ENCODE measurements at regions not wholly inside any gene's neighbourhood (a gene's known extent, or its start where the extent isn't known, plus 50 kb on each side); places are given as distances from the start of the nearest gene placed in this dataset.

GRCh38 chr1:193931356-193931755 is 744.9 kb upstream of the B3GALT2 start:
- no peak overlapping the region for H3K4me3 ChIP-seq
- FAIRE-seq = no peak
- 29% methylated on average over 8 of the region's 8 CpGs for WGBS (ENCODE audit: insufficient coverage, insufficient replicate concordance, low lambda C conversion rate, missing lambda C conversion rate)
- no peaks in the 10 kb centered on the region for H4K20me1 ChIP-seq (ENCODE audit: control insufficient read depth, insufficient read depth)
- ChIA-PET SMC1A (ENCODE audit: uncharacterized antibody, unreplicated experiment) (no interaction called here), RAD21 (ENCODE audit: unreplicated experiment) (no interaction called here), POLR2A (no interaction called here), CTCF (no interaction called here)
- H3K79me2 ChIP-seq (ENCODE audit: control insufficient read depth, insufficient read depth, low read length) = no peaks in the 10 kb centered on the region
- H3K4me2 ChIP-seq (ENCODE audit: control insufficient read depth, insufficient read depth) = no peak overlapping the region
- in situ Hi-C loops (cut with MboI) (no loop called here), intact Hi-C loops (cut with micrococcal nuclease; ENCODE audit: unreplicated experiment) (no loop called here)
- no peaks in the 10 kb centered on the region for H3K36me3 ChIP-seq (ENCODE audit: control insufficient read depth in 2 of 2, insufficient read depth in 2 of 2, low read length in 1 of 2)
- H3K9ac ChIP-seq (ENCODE audit: control insufficient read depth, insufficient read depth, low read length) = no peak overlapping the region
- DNase-seq (ENCODE audit: low read depth, low spot score) = no peak
- no peaks in the 10 kb centered on the region for H3K4me1 ChIP-seq (ENCODE audit: control insufficient read depth, insufficient read depth, low read length)
- H3K9me3 ChIP-seq (replicated peaks; ENCODE audit: control insufficient read depth, insufficient read depth, low read length) = no peaks in the 10 kb centered on the region
- no peak overlapping the region for H2AFZ ChIP-seq (ENCODE audit: control insufficient read depth, low read depth, low read length)
- H3K27ac ChIP-seq (ENCODE audit: control insufficient read depth, insufficient read depth) = no peak overlapping the region
- BruUV-seq (replicated peaks) = no TSS peak
- no peaks in the 10 kb centered on the region for H3K27me3 ChIP-seq (replicated peaks in 1 of 2; ENCODE audit: control insufficient read depth in 2 of 2, insufficient read depth in 2 of 2, low read length in 1 of 2)
- no peak for ATAC-seq
- no peak for TF ChIP-seq NFXL1 (IDR thresholded peaks at IDR 0.05; ENCODE audit: borderline replicate concordance)
- TF ChIP-seq PRDM15 (CRISPR knock-in tag; IDR thresholded peaks at IDR 0.05) = no peak
- TF ChIP-seq RB1 (IDR thresholded peaks at IDR 0.05; ENCODE audit: borderline replicate concordance) = no peak
- TF ChIP-seq CEBPB (IDR thresholded peaks at IDR 0.05; ENCODE audit: borderline replicate concordance in 1 of 2, low read depth in 2 of 2, low read length in 2 of 2) = no peak
- TF ChIP-seq MEF2A (IDR thresholded peaks at IDR 0.05; ENCODE audit: insufficient read depth, low read depth, low read length) = no peak
- TF ChIP-seq RCOR1 (conservative IDR thresholded peaks at IDR 0.05; ENCODE audit: low read depth, low read length) = no peak
- no peak for TF ChIP-seq HSF1 (IDR thresholded peaks at IDR 0.05; ENCODE audit: low read depth, low read length)
- no peak for TF ChIP-seq HDAC6 (IDR thresholded peaks at IDR 0.05; ENCODE audit: unreplicated experiment)
- TF ChIP-seq NR2C1 (IDR thresholded peaks at IDR 0.05) = no peak
- TF ChIP-seq SREBF1 (IDR thresholded peaks at IDR 0.05; ENCODE audit: low read length) = no peak
- no peak for TF ChIP-seq ZBTB11 (CRISPR knock-in tag; IDR thresholded peaks at IDR 0.05)
- no peak for TF ChIP-seq SPI1 (IDR thresholded peaks at IDR 0.05; ENCODE audit: borderline replicate concordance, insufficient read depth, low read depth, low read length)
- no peak for TF ChIP-seq CBX5 (IDR thresholded peaks at IDR 0.05; ENCODE audit: low read depth)
- TF ChIP-seq SMAD1 (IDR thresholded peaks at IDR 0.05; ENCODE audit: low read depth, partially characterized antibody) = no peak
- TF ChIP-seq YBX1 (IDR thresholded peaks at IDR 0.05) = no peak
- TF ChIP-seq ZNF274 (IDR thresholded peaks at IDR 0.05; ENCODE audit: insufficient read depth, insufficient read length) = no peak
- TF ChIP-seq ELK1 (IDR thresholded peaks at IDR 0.05; ENCODE audit: low read depth, low read length) = no peak
